Brain microvascular endothelial cell (primary cell): ENCODE measurements at regions not wholly inside any gene's neighbourhood (a gene's known extent, or its start where the extent isn't known, plus 50 kb on each side); places are given as distances from the start of the nearest gene placed in this dataset.

Experiments used
- DNase-seq: peaks from one replicate; pipeline ENCODE4 v3.0.0-alpha.2; 2020
- H3K27ac ChIP-seq: fragments of 250-450 bp; sonication (Bioruptor Pico); 2 replicates; pipeline ENCODE4 v1.5.1; 2020; ENCODE audit warnings: mild to moderate bottlenecking, moderate library complexity
- H3K27me3 ChIP-seq: fragments of 250-450 bp; sonication (Bioruptor Pico); replicated peaks from 2 replicates; pipeline ENCODE4 v1.5.1; 2020; ENCODE audit warnings: mild to moderate bottlenecking
- H3K36me3 ChIP-seq: fragments of 250-450 bp; sonication (Bioruptor Pico); replicated peaks from 2 replicates; pipeline ENCODE4 v1.5.1; 2020; ENCODE audit warnings: mild to moderate bottlenecking
- H3K4me3 ChIP-seq: 2 replicates; pipeline ENCODE4 v1.5.1; 2011; ENCODE audit warnings: low read depth, mild to moderate bottlenecking, control low read depth, low read length, moderate library complexity
- CTCF ChIP-seq: IDR thresholded peaks from 2 replicates; pipeline ENCODE4 v1.5.1; 2011; ENCODE audit warnings: low read depth, mild to moderate bottlenecking, moderate library complexity, low read length, control low read depth, inconsistent platforms; ENCODE audit errors: missing control alignments
- in situ Hi-C: cut with HindIII; loops from 2 replicates; pipeline ENCODE4 v1.10.0; 2017; ENCODE audit warnings: low sequenced_read_pairs, low pct_ligation_motif_present

DNA sequence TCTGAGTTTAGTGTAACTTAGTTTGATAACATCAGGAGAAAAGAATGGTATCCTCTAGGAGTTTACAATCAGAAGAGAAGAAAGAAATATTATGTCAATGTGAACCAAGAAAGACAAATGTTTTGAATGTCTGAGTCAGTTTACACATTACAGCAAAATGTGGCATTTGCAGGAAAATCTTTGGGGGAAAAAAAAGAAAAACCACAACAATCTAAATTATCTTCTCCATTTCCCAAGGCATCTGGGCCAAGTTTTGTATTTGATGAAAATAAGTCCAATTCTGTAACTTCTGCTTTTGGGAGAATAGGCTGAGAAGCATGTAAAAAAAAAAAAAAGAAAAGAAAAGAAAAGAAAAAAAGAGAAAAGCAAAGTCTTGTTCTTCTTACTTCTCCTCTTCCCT is 58.8 kb upstream of the FLRT2 start:
- in situ Hi-C loops: no loop called here
- Histone ChIP-seq H3K27me3 (no peaks in the 10 kb centered on the region), H3K27ac (peak overlapping the region; percentile 87), H3K36me3 (no peaks in the 10 kb centered on the region), H3K4me3 (no peak overlapping the region)
- peak; percentile 42 for DNase-seq
- no peak for TF ChIP-seq CTCF

DNA sequence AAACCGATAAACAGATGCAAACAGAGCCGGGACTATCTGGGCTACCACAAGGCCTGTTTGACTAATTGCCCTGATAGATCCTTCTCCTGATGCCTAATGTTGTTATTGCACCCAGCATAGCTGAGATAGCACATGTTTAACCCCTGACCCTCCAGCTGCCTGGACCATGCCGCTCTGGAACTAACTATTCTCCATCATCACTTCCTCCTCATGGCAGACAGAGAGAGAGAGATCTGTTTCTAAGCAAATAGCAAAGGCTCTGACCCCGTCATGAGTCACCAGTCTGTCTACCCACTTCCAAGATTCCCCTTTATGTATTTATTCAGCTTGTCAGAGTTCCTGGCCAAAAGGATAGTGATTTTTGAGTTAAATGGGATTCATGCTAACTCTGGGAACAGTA is 58.2 kb upstream of the FLRT2 start:
- TF ChIP-seq CTCF: peak; percentile 11
- Histone ChIP-seq H3K36me3 (no peaks in the 10 kb centered on the region), H3K27me3 (no peaks in the 10 kb centered on the region), H3K27ac (peak overlapping the region; percentile 87), H3K4me3 (no peak overlapping the region)
- peak; percentile 99 for DNase-seq
- in situ Hi-C loops: no loop called here

- no peak overlapping the region for H3K27ac ChIP-seq
- no peaks in the 10 kb centered on the region for H3K27me3 ChIP-seq
- H3K4me3 ChIP-seq: no peak overlapping the region
- H3K36me3 ChIP-seq: no peaks in the 10 kb centered on the region
- in situ Hi-C loops: no loop called here
- DNase-seq: no peak
- TF ChIP-seq CTCF: no peak
Measured at GRCh38 chr14:85474431-85474830, 55.5 kb upstream of the FLRT2 start.

GRCh38 chr14:85475113-85475512 is 54.8 kb upstream of the FLRT2 start:
- Histone ChIP-seq H3K27me3 (no peaks in the 10 kb centered on the region), H3K36me3 (no peaks in the 10 kb centered on the region), H3K4me3 (no peak overlapping the region), H3K27ac (no peak overlapping the region)
- no peak for TF ChIP-seq CTCF
- no peak for DNase-seq
- in situ Hi-C loops: no loop called here

DNA sequence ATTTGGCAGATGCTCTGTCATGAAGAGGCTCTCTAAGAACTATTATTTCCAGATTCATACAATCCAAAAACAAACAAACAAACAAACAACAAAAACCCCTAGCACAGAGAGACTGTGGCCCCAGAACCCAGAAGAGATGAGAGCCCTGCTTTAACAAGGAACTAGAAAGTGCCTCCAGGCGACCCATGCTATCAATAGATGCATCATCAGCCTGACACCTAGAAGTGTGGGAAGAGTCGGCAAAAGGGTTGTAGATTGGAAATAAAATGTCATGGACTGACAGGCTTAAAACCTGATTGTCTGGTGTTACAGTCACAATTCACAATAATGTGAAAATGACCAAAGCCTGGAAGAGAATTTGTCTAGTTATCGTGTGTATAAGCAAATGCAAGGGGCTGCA is 50.6 kb upstream of the FLRT2 start:
- Histone ChIP-seq H3K27me3 (no peaks in the 10 kb centered on the region), H3K27ac (no peak overlapping the region), H3K4me3 (no peak overlapping the region), H3K36me3 (no peaks in the 10 kb centered on the region)
- in situ Hi-C loops: no loop called here
- no peak for TF ChIP-seq CTCF
- DNase-seq: no peak

GRCh38 chr14:85479771-85480170 is 50.2 kb upstream of the FLRT2 start:
- no peak overlapping the region for H3K27ac ChIP-seq
- TF ChIP-seq CTCF: no peak
- H3K36me3 ChIP-seq: no peaks in the 10 kb centered on the region
- no peaks in the 10 kb centered on the region for H3K27me3 ChIP-seq
- in situ Hi-C loops: no loop called here
- H3K4me3 ChIP-seq: no peak overlapping the region
- no peak for DNase-seq
